Body of pancreas (tissue), 4 donors: ENCODE measurements at regions not wholly inside any gene's neighbourhood (a gene's known extent, or its start where the extent isn't known, plus 50 kb on each side); places are given as distances from the start of the nearest gene placed in this dataset.

Experiments
- POLR2A ChIP-seq, 3 donors: fragments of 450-650 bp; IDR thresholded peaks; one replicate each; pipeline ENCODE4 v1.6.1; 2016; ENCODE audit warnings: antibody characterized with exemption in 3 of 3, mild to moderate bottlenecking in 2 of 3
- TF ChIP-seq, protein P1 (sequence below), 7 experiments: fragments of 450-650 bp in 4 of 7; fragments of 200-600 bp in 3 of 7; sonication (generic) in 3 of 7; IDR thresholded peaks; one replicate each; pipeline ENCODE4 v1.5.1; 2016 to 2019; ENCODE audit warnings: antibody characterized with exemption in 7 of 7

- no peak for TF ChIP-seq POLR2A (IDR thresholded peaks at IDR 0.05)
- TF ChIP-seq, protein P1, sequence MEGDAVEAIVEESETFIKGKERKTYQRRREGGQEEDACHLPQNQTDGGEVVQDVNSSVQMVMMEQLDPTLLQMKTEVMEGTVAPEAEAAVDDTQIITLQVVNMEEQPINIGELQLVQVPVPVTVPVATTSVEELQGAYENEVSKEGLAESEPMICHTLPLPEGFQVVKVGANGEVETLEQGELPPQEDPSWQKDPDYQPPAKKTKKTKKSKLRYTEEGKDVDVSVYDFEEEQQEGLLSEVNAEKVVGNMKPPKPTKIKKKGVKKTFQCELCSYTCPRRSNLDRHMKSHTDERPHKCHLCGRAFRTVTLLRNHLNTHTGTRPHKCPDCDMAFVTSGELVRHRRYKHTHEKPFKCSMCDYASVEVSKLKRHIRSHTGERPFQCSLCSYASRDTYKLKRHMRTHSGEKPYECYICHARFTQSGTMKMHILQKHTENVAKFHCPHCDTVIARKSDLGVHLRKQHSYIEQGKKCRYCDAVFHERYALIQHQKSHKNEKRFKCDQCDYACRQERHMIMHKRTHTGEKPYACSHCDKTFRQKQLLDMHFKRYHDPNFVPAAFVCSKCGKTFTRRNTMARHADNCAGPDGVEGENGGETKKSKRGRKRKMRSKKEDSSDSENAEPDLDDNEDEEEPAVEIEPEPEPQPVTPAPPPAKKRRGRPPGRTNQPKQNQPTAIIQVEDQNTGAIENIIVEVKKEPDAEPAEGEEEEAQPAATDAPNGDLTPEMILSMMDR (IDR thresholded peaks at IDR 0.05), result no peak
Observed at GRCh38 chr11:104692751-104693150, 205.5 kb downstream of the CASP12 start.
